Suprapubic skin (tissue), 3 donors: ENCODE measurements at regions not wholly inside any gene's neighbourhood (a gene's known extent, or its start where the extent isn't known, plus 50 kb on each side); places are given as distances from the start of the nearest gene placed in this dataset.

Experiments used
- POLR2AphosphoS5 ChIP-seq, 3 donors: sonication (generic); formaldehyde crosslinking; IDR thresholded peaks; one replicate each; pipeline ENCODE4 v1.6.1; 2017; ENCODE audit warnings: antibody characterized with exemption in 3 of 3
- TF ChIP-seq, protein P1 (sequence below), 2 donors: fragments of 200-600 bp in 1 of 2; fragments of 450-650 bp in 1 of 2; sonication (generic) in 1 of 2; IDR thresholded peaks; one replicate each; pipeline ENCODE4 v1.5.1; 2016 to 2019; ENCODE audit warnings: antibody characterized with exemption in 2 of 2, mild to moderate bottlenecking in 1 of 2, moderate library complexity in 1 of 2

DNA sequence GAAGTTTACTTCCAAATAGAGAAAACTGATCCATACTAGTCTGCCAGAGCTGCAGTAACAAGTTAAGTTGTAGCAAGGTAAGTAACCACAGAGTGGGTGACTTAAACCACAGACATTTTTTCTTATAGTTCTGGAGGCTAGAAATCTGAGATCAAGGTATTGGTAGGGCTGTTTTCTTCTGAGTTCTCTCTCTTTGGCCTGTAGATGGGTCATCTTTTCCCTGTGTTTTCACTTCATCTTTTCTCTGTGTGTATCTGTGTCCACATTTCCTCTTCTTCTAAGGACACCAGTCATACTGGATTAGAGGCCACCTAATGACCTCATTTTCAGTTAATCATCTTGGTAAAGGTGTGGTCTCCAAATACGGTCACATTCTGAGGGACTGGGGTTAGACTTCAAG is 142.9 kb upstream of the MEX3C start:
- TF ChIP-seq, protein P1, sequence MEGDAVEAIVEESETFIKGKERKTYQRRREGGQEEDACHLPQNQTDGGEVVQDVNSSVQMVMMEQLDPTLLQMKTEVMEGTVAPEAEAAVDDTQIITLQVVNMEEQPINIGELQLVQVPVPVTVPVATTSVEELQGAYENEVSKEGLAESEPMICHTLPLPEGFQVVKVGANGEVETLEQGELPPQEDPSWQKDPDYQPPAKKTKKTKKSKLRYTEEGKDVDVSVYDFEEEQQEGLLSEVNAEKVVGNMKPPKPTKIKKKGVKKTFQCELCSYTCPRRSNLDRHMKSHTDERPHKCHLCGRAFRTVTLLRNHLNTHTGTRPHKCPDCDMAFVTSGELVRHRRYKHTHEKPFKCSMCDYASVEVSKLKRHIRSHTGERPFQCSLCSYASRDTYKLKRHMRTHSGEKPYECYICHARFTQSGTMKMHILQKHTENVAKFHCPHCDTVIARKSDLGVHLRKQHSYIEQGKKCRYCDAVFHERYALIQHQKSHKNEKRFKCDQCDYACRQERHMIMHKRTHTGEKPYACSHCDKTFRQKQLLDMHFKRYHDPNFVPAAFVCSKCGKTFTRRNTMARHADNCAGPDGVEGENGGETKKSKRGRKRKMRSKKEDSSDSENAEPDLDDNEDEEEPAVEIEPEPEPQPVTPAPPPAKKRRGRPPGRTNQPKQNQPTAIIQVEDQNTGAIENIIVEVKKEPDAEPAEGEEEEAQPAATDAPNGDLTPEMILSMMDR (IDR thresholded peaks at IDR 0.05) = no peak
- TF ChIP-seq POLR2AphosphoS5 (IDR thresholded peaks at IDR 0.05) = no peak
